Mesothelial cell of epicardium (in vitro differentiated cells): ENCODE measurements at regions not wholly inside any gene's neighbourhood (a gene's known extent, or its start where the extent isn't known, plus 50 kb on each side); places are given as distances from the start of the nearest gene placed in this dataset.

Source experiments
- DNase-seq, 2 experiments: peaks; one replicate each; pipeline ENCODE4 v3.0.0; 2021; ENCODE audit warnings: low spot score in 2 of 2; ENCODE audit not compliant: unreplicated experiment in 2 of 2
- H3K27ac Mint-ChIP-seq: 2 replicates; pipeline ENCODE4 v1.8.0; 2021; ENCODE audit warnings: mixed read lengths
- H3K27me3 Mint-ChIP-seq: 2 replicates; pipeline ENCODE4 v1.8.0; 2021; ENCODE audit warnings: low read depth, mixed read lengths
- H3K36me3 Mint-ChIP-seq: 2 replicates; pipeline ENCODE4 v1.8.0; 2021; ENCODE audit warnings: mixed read lengths
- H3K4me1 Mint-ChIP-seq: 2 replicates; pipeline ENCODE4 v1.8.0; 2021; ENCODE audit warnings: mixed read lengths
- H3K4me3 Mint-ChIP-seq: 2 replicates; pipeline ENCODE4 v1.8.0; 2021; ENCODE audit warnings: mild to moderate bottlenecking, moderate library complexity, mixed read lengths
- H3K9me3 Mint-ChIP-seq: 2 replicates; pipeline ENCODE4 v1.8.0; 2021; ENCODE audit warnings: mixed read lengths
- CTCF ChIP-seq: fragments of 200-600 bp; sonication (generic); IDR thresholded peaks from one replicate; pipeline ENCODE4 v1.5.0; 2021; ENCODE audit warnings: antibody characterized with exemption; ENCODE audit not compliant: unreplicated experiment

- TF ChIP-seq CTCF = no peak
- Mint-ChIP-seq H3K4me1 (no peaks in the 10 kb centered on the region), H3K36me3 (no peaks in the 10 kb centered on the region), H3K27me3 (peaks cover 33% of the 10 kb centered on the region), H3K4me3 (no peak overlapping the region), H3K27ac (no peak overlapping the region), H3K9me3 (no peaks in the 10 kb centered on the region)
- DNase-seq = no peak
Measured at GRCh38 chr15:97899981-97900380, 60.5 kb upstream of the ARRDC4 start.

- Mint-ChIP-seq H3K27me3 (peaks cover 37% of the 10 kb centered on the region), H3K27ac (no peak overlapping the region), H3K4me1 (no peaks in the 10 kb centered on the region), H3K9me3 (no peaks in the 10 kb centered on the region), H3K36me3 (no peaks in the 10 kb centered on the region), H3K4me3 (no peak overlapping the region)
- no peak for TF ChIP-seq CTCF
- DNase-seq = no peak
Measured at GRCh38 chr15:97902140-97902780, 58.2 kb upstream of the ARRDC4 start.

- Mint-ChIP-seq H3K4me3 (no peak overlapping the region), H3K9me3 (no peaks in the 10 kb centered on the region), H3K36me3 (no peaks in the 10 kb centered on the region), H3K27me3 (peaks cover 47% of the 10 kb centered on the region), H3K4me1 (no peaks in the 10 kb centered on the region), H3K27ac (no peak overlapping the region)
- TF ChIP-seq CTCF = no peak
- DNase-seq = no peak
Measured at GRCh38 chr15:97903560-97903959, 56.9 kb upstream of the ARRDC4 start.

- H3K4me1 Mint-ChIP-seq = no peaks in the 10 kb centered on the region
- peak; percentile 38 for TF ChIP-seq CTCF
- no peak overlapping the region for H3K27ac Mint-ChIP-seq
- no peaks in the 10 kb centered on the region for H3K36me3 Mint-ChIP-seq
- DNase-seq = peak; percentile 61 to 83
- no peaks in the 10 kb centered on the region for H3K9me3 Mint-ChIP-seq
- H3K27me3 Mint-ChIP-seq = peaks cover 50% of the 10 kb centered on the region
- no peak overlapping the region for H3K4me3 Mint-ChIP-seq
Measured at GRCh38 chr15:97903971-97904572, 56.4 kb upstream of the ARRDC4 start.

- H3K36me3 Mint-ChIP-seq = no peaks in the 10 kb centered on the region
- TF ChIP-seq CTCF = peak; percentile 73
- no peaks in the 10 kb centered on the region for H3K9me3 Mint-ChIP-seq
- DNase-seq = peak; percentile 36 to 73
- no peaks in the 10 kb centered on the region for H3K4me1 Mint-ChIP-seq
- H3K27ac Mint-ChIP-seq = no peak overlapping the region
- peaks cover 65% of the 10 kb centered on the region for H3K27me3 Mint-ChIP-seq
- no peak overlapping the region for H3K4me3 Mint-ChIP-seq
Measured at GRCh38 chr15:97909291-97909891, 51.1 kb upstream of the ARRDC4 start.
